Esophagus squamous epithelium (tissue), 5 donors: ENCODE measurements at regions not wholly inside any gene's neighbourhood (a gene's known extent, or its start where the extent isn't known, plus 50 kb on each side); places are given as distances from the start of the nearest gene placed in this dataset.

ENCODE experiments used
- DNase-seq: peaks from one replicate; lab custom pipeline; 2025; lab: John Stamatoyannopoulos, UW
- H3K27ac ChIP-seq, 4 donors: fragments of 200-600 bp; sonication (generic); one replicate each; pipeline ENCODE4 v1.5.1; 2016 to 2019; ENCODE audit warnings: mild to moderate bottlenecking in 1 of 4
- H3K27me3 ChIP-seq, 4 donors: fragments of 200-600 bp; sonication (generic); 1 replicate in 3 of 4; 2 replicates in 1 of 4; pipeline versions ENCODE4 v1.5.1 to v1.6.0; 2017 to 2021; ENCODE audit warnings: antibody characterized with exemption in 1 of 4
- H3K36me3 ChIP-seq, 3 donors: fragments of 200-600 bp; sonication (generic); one replicate each; pipeline ENCODE4 v1.5.1; 2016 to 2019
- H3K4me1 ChIP-seq, 3 donors: fragments of 200-600 bp; sonication (generic); one replicate each; pipeline ENCODE4 v1.5.1; 2017 to 2019
- H3K4me3 ChIP-seq, 4 donors: fragments of 200-600 bp; sonication (generic); 1 replicate in 3 of 4; 2 replicates in 1 of 4; pipeline ENCODE4 v1.5.1; 2016 to 2019; ENCODE audit warnings: mild to moderate bottlenecking in 2 of 4, moderate library complexity in 1 of 4
- H3K9me3 ChIP-seq, 3 donors: fragments of 200-600 bp; sonication (generic); one replicate each; pipeline ENCODE4 v1.5.1; 2016 to 2019
- CTCF ChIP-seq, 6 experiments: fragments of 450-650 bp in 4 of 6; fragments of 200-600 bp in 2 of 6; sonication (generic) in 2 of 6; IDR thresholded peaks; one replicate each; pipeline ENCODE4 v1.5.1; 2016 to 2019; ENCODE audit warnings: antibody characterized with exemption in 6 of 6, mild to moderate bottlenecking in 4 of 6, moderate library complexity in 4 of 6
- POLR2A ChIP-seq, 4 donors: fragments of 450-650 bp; IDR thresholded peaks; one replicate each; pipeline ENCODE4 v1.6.1; 2017; ENCODE audit warnings: antibody characterized with exemption in 4 of 4, mild to moderate bottlenecking in 4 of 4, moderate library complexity in 3 of 4
- WGBS, 2 donors: methylation state at CpG; one replicate each; pipeline ENCODE4 v1.1.5; 2018; 5-methylcytosine and 5-hydroxymethylcytosine counted together
- intact Hi-C: fragments of 100-400 bp; cut with DNase I; formaldehyde crosslinking; loops from one replicate; pipeline ENCODE4 v1.15.0; 2022
- donor health status: DM: yes; HTN: yes; CAD: no.

DNA sequence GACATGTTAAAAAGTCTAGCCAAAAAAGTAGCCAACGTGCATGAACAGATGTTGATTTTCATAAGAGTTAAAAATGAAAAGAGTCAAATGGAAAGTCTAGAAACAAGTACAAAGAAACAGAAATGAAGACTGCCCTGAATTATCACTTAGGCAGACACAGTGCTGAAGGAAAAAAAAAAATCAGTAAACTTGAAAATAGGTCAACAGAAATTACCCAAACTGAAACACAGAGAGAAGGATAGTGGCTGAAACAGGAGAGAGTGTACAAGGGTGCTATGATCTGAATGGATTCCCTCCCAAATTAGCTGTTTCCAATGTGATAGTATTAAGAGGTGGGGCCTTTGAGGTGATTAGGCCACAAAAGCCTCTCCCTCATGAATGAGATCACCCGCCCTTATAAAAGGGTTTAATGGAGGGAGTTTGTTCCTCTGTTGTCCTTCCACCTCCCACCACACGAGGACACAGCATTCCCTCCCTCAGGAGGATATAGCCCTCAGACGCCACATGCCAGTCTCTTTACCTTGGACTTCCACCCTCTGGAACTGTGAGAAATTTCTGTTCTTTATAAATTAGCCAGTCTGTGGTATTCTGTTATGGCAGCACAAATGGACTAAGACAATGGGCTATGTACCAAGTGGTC lies 249.7 kb downstream of the AHR start:
- Histone ChIP-seq H3K36me3 (no peaks in the 10 kb centered on the region), H3K4me3 (no peak overlapping the region), H3K27me3 (no peaks in the 10 kb centered on the region), H3K4me1 (peaks cover 0 to 22% (median 6%) of the 10 kb centered on the region in 3 donors), H3K27ac (peak overlapping the region in 1 of 4 donors; percentile 66), H3K9me3 (no peaks in the 10 kb centered on the region)
- no peak for TF ChIP-seq CTCF (IDR thresholded peaks at IDR 0.05)
- TF ChIP-seq POLR2A (IDR thresholded peaks at IDR 0.05) = no peak
- DNase-seq = no peak
- intact Hi-C loops = no loop called here
- WGBS, 2 donors = 65 to 87% methylated on average over 4 of the region's 4 CpGs

DNA sequence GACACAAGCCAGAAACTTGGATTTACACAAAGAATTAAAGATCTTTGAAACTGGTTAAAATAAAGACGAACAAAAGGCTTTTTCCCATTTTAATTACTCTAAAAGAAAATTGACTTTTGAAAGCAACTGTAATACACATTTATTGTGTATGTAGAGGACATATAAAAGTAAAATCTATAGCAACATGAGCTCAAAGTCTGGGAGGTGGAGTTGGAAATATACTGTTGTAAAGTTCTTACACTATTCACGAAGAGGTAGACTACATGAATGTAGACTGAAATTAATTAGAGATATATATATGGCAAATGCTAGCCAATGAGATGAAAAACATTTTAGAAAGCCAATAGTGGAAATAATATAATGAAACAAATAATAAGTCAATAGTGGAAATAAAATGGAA lies 251.0 kb downstream of the AHR start:
- WGBS, 2 donors = 45 to 89% methylated on average over 2 of the region's 2 CpGs
- intact Hi-C loops = no loop called here
- no peak for TF ChIP-seq POLR2A (IDR thresholded peaks at IDR 0.05)
- TF ChIP-seq CTCF (IDR thresholded peaks at IDR 0.05) = no peak

GRCh38 chr7:17552373-17552772 lies 253.9 kb downstream of the AHR start:
- DNase-seq = no peak
- H3K4me1 ChIP-seq = peaks cover 0 to 19% (median 3%) of the 10 kb centered on the region in 3 donors
- WGBS, 2 donors = 87 to 90% methylated on average over 4 of the region's 6 CpGs
- H3K27me3 ChIP-seq = no peaks in the 10 kb centered on the region
- TF ChIP-seq POLR2A (IDR thresholded peaks at IDR 0.05) (no peak), CTCF (IDR thresholded peaks at IDR 0.05) (no peak)
- H3K9me3 ChIP-seq = no peaks in the 10 kb centered on the region
- intact Hi-C loops = no loop called here
- H3K36me3 ChIP-seq = no peaks in the 10 kb centered on the region
- H3K27ac ChIP-seq = no peak overlapping the region
- H3K4me3 ChIP-seq = no peak overlapping the region

More for the DNA sequence above, 251.0 kb downstream of the AHR start:
- peaks cover 0 to 22% (median 6%) of the 10 kb centered on the region in 3 donors for H3K4me1 ChIP-seq
- no peak for DNase-seq
- no peaks in the 10 kb centered on the region for H3K9me3 ChIP-seq
- no peaks in the 10 kb centered on the region for H3K36me3 ChIP-seq
- H3K4me3 ChIP-seq = no peak overlapping the region
- no peak overlapping the region for H3K27ac ChIP-seq
- no peaks in the 10 kb centered on the region for H3K27me3 ChIP-seq

DNA sequence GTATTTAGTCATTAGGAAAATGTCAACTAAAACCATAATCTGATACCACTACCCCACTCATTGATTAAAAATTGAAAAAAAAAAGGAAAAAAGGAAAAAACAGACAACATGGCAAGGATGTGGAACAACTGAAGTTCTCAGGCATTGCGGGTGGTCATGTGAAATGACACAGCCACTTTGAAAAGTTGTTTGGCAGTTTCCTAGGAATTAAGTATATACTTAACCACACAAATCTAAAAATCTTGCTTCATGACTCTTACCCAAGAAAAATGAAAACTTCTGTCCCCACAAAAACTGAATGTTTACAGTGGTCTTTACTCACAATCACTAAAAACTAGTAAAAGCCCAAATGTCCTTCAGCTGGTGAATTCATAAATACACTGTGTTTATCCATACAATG lies 254.5 kb downstream of the AHR start:
- TF ChIP-seq CTCF (IDR thresholded peaks at IDR 0.05) (no peak), POLR2A (IDR thresholded peaks at IDR 0.05) (no peak)
- WGBS, 2 donors = 79 to 93% methylated on average over 1 of the region's 1 CpG
- H3K4me1 ChIP-seq = peaks cover 0 to 25% (median 4%) of the 10 kb centered on the region in 3 donors
- intact Hi-C loops = no loop called here
- no peak overlapping the region for H3K4me3 ChIP-seq
- H3K36me3 ChIP-seq = no peaks in the 10 kb centered on the region
- no peaks in the 10 kb centered on the region for H3K27me3 ChIP-seq
- no peak for DNase-seq
- no peak overlapping the region for H3K27ac ChIP-seq
- no peaks in the 10 kb centered on the region for H3K9me3 ChIP-seq

- no peak for DNase-seq
- H3K36me3 ChIP-seq = no peaks in the 10 kb centered on the region
- H3K4me1 ChIP-seq = peaks cover 0 to 36% (median 11%) of the 10 kb centered on the region in 3 donors
- TF ChIP-seq CTCF (IDR thresholded peaks at IDR 0.05) (no peak), POLR2A (IDR thresholded peaks at IDR 0.05) (no peak)
- intact Hi-C loops = no loop called here
- H3K4me3 ChIP-seq = no peak overlapping the region
- H3K9me3 ChIP-seq = no peaks in the 10 kb centered on the region
- 79 to 89% methylated on average over 7 of the region's 7 CpGs for WGBS, 2 donors
- H3K27me3 ChIP-seq = no peaks in the 10 kb centered on the region
- H3K27ac ChIP-seq = no peak overlapping the region
Observed at GRCh38 chr7:17554341-17555015, 256.0 kb downstream of the AHR start.
